SK-N-SH (cell line): ENCODE measurements at regions not wholly inside any gene's neighbourhood (a gene's known extent, or its start where the extent isn't known, plus 50 kb on each side); places are given as distances from the start of the nearest gene placed in this dataset.

Experiments
- CTCF ChIP-seq: fragments of 200-600 bp; sonication (generic); IDR thresholded peaks from 2 replicates; pipeline ENCODE4 v1.6.1; 2017; ENCODE audit warnings: antibody characterized with exemption, mild to moderate bottlenecking, moderate library complexity
- EP300 ChIP-seq, 2 experiments: IDR thresholded peaks; 2 replicates each; pipeline versions ENCODE4 v1.4.0 to v1.6.1; 2012; ENCODE audit warnings: borderline replicate concordance in 1 of 2, low read depth in 1 of 2, low read length in 1 of 2
- FOXJ3 ChIP-seq: sonication (generic); formaldehyde crosslinking; IDR thresholded peaks from 2 replicates; pipeline ENCODE4 v1.5.1; 2020; ENCODE audit warnings: mild to moderate bottlenecking, missing genetic modification reagents
- MEF2A ChIP-seq: IDR thresholded peaks from 2 replicates; pipeline ENCODE4 v1.4.0; 2012; ENCODE audit warnings: low read depth, borderline replicate concordance
- POLR2AphosphoS5 ChIP-seq: IDR thresholded peaks from 2 replicates; pipeline ENCODE4 v1.6.1; 2012; ENCODE audit warnings: low read depth, low read length
- RXRA ChIP-seq: IDR thresholded peaks from 2 replicates; pipeline ENCODE4 v1.4.0; 2012; ENCODE audit warnings: low read depth, mild to moderate bottlenecking, borderline replicate concordance
- USF1 ChIP-seq: IDR thresholded peaks from 2 replicates; pipeline ENCODE4 v1.4.0; 2012; ENCODE audit warnings: low read depth, borderline replicate concordance

- TF ChIP-seq RXRA, result no peak
- no peak for TF ChIP-seq EP300 (IDR thresholded peaks at IDR 0.05; ENCODE audit: borderline replicate concordance in 1 of 2, low read depth in 1 of 2, low read length in 1 of 2)
- no peak for TF ChIP-seq POLR2AphosphoS5
- TF ChIP-seq MEF2A, result no peak
- TF ChIP-seq CTCF, result no peak
- TF ChIP-seq FOXJ3, result no peak
- no peak for TF ChIP-seq USF1
These were observed 110.5 kb upstream of the SEC61G start for GRCh38 chr7:54869523-54869922.
